ENCODE measurements at regions not wholly inside any gene's neighbourhood (a gene's known extent, or its start where the extent isn't known, plus 50 kb on each side); places are given as distances from the start of the nearest gene placed in this dataset.

DNA sequence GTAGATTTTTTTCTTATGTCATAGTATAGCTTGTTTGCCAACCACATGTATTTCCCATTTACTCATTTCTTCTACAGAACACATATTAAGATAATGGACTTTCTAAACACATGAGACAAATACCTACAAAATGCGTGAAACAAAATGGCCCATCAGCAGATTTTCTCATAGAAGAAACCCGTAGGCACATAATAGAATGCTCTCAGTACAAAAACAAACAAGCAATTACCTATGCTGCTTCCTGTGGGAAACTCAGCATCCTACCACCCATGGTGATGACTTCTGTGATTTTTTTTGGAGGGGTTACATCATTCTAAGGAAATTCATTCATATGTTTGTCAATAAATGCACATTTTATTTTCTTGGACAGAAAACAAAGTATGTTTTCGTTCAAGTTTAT is 343.6 kb downstream of the SPRY1 start:
- no peak for DNase-seq

DNA sequence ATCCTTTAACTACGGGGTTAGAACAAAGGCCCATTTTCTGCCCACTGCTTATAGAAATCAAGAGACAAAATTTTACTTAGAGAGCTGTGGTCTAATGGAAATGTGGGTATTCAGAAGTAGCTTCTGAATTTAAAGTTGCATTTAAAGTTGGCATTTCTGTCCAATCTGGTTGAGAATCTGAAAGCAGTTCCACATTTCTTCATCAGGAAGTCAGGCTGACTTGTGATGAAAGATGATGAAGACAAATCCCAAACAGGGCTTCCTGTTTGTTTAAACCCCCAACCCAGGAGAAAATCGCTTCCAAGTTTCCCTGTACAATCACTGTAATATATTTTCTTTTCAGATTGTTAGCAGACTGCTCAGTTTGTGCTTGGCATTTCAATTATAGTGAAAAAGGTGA is 345.3 kb downstream of the SPRY1 start:
- DNase-seq, result no peak

DNA sequence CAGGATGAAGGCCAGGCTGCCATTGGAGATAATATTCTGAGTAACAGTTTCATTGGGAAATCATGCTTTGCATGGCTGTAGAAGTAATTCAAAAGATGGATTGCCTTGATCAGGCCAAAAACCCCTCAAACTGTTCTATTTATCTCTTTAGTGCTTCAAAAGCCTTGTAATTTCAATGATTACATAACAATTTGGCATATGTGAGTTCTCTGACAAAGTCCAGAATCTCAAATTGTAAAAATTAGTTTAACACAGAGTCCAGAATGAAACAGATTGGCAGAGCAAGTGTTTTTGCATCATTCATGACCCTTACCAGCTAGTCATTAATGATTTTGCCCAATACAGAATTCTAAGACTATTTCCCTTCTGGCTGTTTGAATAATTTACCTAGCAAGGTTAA is 347.3 kb downstream of the SPRY1 start:
- DNase-seq, result no peak

DNA sequence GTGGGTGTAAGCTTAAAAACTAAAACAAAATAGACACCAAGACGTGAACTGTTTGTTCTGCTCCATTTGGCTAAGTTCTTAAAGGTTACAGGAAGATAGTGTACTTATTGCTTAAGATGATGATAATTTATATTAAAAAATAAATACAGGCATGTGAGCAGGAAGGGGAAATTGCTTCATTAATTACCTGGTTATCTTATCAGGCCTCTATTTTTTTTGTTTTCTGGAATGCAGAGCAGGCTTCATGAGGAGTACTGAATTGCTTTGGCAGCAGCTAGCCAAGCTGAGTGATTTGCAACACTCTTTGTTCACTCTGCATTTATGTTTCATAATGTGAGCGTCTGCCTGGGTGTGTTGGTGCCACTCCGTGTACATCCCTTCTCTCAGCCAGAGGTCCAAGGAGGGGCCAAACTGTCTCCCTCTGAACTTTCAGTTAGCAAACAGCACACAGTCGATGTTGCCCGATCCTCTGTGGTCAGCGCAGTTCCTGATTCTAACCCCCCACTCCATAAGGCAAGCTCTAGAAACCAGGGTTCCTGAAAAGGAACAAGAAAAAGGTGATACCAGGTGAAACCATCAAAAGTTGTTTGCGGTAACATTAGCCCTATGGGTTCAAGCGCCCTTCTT is 348.2 kb downstream of the SPRY1 start:
- no peak for DNase-seq

DNA sequence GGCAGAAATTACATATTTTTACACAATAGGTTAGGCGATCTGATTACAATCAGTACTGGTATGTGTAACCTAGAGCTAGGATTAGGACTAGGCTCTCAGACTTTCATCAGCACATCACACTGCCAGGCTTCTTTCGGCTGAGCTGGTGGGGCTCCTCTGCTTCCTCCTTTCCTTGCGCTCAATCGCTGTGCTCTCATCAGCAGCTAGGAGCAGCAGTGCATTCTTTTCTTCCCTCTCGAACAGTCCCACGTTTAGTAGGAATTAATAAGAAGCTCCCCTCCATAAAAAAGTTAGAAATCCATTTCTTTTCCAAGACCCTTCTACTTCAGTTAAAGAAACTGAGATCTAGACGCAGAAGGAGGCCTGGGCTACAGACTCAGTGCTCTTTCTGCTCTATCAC is 350.4 kb downstream of the SPRY1 start:
- no peak for DNase-seq

DNA sequence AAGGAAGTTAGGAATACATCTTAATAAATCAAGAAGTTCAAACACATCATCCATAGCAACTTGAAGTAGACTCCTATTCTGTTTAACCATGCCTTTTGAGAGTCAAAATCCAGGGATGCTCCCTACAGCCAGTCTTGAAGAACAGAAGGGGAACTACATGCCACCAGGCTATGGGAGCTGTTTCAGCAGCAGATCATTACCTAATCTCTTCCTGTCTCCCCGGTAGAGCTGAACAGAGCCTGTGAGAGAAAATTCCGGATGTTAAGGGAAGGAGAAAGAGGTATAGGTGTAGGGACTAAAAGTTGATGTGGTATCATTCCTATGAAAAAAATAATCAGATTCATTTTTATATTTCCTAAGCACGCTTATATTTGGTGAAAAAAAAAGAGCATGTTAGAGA is 352.2 kb downstream of the SPRY1 start:
- no peak for DNase-seq

DNA sequence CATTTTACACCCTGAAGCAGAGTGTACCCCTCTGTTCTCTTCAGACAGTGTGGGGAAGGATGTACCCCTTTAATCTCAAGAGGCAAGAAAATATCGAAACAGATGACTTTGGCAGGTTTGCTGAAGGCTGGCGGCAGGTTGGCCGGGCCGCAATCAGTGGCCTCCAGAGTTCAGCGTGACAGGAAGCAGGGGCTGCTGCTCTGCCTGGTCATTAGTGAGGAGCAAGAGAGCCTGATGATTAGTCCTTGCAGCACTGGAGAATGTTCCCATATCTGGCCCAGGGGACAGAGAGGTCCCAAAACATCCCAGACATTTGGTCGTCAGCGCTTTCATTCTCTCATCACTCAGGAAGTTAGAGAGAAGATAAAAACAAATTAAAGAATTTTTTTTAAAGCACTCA is 352.8 kb downstream of the SPRY1 start:
- DNase-seq, result no peak

DNA sequence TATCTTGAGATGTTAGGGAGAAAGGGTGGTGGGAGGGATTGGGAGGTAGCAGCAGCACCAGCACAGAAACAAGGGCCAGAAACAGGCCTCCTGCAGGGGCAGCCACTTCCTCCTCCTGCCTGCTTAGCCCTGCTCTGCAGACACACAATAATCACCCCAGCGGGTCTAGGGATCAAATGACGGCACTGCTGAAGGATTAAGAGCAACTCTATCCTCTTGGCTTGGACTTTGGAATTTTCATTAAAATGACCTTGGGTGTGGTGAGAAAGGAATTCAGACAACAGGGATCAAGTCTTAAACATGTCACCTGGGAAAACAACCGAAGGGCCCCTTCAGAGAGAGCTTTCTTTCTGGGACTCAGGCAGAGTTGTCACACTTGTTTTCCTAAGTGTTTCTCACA is 353.4 kb downstream of the SPRY1 start:
- DNase-seq, result no peak

DNA sequence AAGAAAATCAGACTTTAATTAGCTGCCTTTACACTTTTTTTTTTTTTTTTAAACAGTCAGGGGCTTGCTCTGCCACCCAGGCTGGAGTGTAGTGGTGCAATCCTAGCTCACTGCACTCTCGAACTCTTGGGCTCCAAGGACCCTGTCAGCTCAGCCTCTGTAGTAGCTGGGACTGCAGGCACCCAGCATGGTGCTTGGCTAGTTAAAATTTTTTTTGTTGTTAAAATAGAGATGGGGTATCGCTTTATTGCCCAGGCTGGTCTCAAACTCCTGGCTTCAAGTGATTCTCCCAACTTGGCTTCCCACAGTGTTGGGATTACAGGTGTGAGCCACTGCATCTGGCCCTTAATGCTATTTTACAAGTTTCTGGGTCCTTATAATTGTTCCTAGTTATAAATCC is 359.1 kb downstream of the SPRY1 start:
- DNase-seq, result no peak

DNA sequence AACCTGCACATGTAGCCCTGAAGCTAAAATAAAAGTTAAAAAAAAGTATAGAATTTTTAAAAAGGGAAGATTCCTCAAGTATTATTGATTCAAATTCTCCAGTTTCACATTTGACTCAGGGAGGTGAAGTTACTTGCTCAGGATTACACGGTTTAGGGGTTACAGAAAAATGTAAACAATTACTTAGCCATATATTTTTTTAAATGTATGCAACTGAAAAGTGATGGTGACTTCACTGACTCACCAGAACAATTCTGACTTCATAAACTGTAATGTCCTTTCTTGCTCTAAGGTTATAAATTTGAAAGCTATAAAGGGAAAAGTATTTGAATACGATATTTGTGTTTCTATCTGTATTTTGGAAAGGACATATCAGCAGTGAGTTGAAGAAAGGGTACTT is 371.2 kb downstream of the SPRY1 start:
- DNase-seq, result no peak

DNA sequence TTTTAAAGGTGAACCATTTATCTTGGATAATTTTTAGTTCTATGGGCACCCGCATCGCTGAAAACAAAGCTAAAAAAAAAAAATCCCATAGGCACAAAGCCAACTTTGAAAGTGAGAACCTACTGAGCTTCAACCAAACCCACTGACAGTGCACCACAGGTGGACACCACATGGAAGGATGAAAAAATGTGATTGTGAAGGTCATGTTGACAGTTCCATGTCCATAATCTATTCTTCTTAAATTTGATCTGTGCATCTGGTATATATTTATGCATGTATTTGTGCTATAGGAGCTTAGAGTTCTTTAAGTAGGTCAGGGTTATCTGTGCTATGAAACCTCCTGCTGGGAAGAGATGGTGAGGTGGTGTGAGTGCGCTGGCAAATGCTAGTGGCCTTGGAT is 374.3 kb downstream of the SPRY1 start:
- no peak for DNase-seq

DNA sequence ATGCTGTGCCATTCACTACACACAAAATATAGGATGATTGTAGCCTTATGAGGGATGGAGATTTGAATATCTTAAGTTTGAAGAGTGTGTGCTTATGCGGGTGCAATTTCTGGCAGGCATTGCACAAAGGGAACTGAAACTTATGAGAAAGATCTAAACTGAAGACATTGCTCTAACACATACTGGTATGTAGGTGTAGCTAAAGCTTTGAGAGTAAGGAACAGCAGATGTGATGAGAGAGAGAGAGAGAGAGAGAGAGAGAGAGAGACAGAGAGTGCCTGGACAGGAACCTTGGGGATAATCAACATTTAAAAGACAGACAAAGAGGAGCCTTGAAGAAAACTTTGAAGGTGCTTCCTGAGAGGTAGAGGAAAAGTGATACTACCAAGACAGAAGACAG is 379.7 kb downstream of the SPRY1 start:
- no peak for DNase-seq

DNA sequence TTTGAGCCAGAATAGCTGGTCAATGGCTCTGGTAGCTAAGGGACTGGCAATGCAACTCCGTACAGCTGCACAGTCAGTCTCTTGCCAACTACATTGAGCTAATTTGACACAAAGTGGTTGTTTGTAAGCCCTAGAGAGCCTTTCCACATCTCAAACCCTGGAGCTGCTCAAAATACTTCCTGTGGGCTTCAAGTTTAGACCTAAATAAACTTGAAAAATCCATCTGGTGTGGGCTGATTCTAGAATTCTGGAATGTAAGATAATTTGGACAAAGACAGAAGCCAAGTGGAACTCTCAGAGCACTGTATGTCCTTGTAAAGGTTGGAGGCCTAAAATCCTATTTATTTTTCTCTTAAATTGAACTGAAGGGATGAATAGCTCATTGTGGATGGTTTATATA is 380.8 kb downstream of the SPRY1 start:
- peak in 4 of 51 donors; percentile 2 to 9 (median 4) for DNase-seq

DNA sequence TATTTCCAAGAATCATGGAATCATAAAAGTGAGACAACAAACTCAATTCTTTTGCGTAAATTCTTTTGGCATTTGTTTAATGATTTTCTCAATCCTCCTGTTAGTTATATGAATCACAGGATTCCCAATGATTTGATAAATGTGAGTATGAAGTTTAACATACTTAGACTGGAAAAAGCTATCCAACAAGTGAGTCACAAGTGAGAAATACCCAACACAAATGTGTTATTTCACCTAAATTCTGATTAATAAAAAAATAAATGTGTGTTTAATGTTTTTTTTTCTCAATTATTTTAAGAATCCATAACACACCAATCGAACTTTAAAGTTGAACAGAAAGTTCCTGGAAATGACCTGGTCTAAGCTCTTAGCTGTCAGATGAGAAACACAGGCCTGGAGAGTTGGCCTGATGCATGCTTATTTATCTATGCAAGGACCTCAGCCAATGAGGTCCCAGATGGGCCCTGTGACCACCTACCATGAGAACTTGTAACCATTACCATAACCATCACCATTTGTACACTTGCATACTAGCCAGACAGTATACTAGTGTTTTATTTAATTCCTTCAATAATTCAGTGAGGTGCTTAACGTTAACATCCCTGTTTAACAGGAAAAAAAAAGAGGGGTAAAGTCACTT is 386.7 kb downstream of the SPRY1 start:
- DNase-seq, result no peak

DNA sequence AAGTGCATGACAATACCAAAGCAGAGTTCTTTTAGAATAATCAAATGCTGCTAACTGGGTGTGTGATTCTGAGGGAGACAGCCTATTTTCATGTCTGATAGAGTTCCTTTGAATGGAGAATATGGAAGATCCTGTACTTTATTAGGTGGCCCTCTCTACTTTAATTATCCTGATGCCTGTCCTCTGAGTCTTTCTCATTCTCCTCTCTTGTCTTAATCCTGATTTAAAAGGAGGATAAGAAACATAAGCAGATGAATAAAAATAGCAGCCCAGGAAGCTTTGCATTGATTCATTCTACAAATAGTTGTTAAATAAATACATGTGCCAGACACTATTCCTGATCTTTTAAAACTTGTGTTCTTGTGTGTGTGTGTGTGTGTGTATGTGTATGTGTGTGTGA is 387.3 kb downstream of the SPRY1 start:
- DNase-seq, result no peak

DNA sequence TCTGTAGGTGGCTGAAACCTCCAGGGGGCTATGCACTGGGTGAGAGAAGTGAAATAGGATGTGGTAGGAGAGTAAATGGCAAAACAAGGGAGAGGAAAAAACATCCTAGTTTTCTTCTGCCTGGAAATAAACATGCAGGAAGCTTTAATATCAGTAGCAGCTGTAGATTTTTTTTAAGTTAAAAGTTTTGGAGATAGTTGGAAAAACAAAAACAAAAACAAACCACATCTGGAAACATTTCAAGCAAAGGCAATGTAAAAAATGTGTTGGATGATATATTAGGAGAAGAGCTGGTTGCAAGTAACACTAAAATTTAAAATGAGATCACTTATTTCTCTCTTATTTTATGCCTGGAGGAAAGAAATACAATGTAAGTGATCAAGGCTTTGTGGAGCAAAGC is 388.0 kb downstream of the SPRY1 start:
- DNase-seq, result no peak

DNA sequence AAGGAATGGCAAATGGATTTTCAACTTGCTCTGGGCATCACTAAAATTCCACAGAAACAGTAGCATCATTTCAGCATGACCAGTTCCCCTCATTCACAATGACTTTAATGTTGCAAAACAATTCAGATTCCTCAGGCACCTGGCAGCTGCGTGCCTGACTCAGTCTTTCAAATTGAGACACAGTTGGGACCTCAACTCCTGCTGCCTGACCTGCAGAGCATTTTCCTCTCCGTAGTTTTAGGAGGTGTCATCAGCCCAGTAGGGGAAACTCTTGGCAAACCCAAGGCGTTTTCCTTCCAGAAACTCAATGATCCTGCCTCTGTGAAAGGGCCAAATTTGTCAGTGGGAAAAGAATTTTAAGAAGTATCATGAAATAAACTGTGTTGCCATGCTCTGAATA is 388.9 kb downstream of the SPRY1 start:
- peak in 1 of 51 donors; percentile 3 for DNase-seq

DNA sequence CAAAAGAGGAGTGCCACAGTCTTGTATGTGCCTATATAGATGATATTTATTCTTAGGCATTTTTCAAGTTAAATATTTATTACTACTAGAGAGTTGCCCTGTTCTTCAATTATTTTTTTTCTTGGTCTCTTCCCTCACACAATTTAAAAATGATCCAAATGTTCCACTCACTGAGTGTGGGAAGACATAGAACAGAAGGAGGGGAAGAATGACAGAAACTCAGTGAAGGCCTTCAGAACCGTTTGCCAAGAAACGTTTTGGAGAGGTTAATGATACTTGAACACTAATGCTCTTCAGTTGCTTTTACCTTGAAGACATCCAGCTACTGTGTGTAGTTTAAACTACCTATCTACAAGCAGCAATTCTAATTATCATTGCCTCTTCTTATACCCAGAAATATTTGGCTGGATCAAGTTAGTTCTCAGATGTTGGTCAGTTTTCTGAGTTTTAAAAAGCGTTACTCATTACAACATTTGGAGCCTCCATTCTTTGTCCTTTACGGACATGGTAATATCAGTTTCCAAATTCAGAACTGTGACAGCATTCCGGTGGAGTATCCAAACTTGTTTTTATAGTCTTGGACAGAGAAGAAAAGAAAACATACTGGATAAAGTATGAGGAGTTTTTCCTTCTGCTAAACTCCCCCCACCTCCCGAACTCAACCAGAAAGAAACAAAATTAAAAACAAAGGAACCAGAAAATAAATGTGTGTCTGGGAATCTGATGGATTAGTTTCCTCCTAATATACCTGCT is 389.7 kb downstream of the SPRY1 start:
- DNase-seq, result no peak

DNA sequence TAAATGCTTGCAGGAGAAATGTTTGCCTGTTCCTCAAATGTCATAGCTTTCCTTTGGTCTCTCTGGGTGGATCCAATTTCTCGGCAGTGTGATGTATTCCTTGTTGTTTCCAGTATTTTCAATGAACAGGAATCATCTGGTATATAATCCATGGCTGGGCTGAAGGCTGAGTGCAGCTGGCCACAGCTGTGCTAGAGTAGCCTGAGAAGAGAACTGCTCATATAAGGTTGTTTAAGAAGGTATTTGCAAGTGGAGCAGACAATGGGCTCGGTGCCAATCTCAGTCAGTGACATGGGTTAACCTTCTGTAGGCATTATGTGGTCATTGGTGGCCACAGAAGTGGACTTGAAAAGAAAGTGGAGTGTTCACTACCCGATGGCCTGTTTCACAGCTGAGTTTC is 390.3 kb downstream of the SPRY1 start:
- DNase-seq, result no peak

DNA sequence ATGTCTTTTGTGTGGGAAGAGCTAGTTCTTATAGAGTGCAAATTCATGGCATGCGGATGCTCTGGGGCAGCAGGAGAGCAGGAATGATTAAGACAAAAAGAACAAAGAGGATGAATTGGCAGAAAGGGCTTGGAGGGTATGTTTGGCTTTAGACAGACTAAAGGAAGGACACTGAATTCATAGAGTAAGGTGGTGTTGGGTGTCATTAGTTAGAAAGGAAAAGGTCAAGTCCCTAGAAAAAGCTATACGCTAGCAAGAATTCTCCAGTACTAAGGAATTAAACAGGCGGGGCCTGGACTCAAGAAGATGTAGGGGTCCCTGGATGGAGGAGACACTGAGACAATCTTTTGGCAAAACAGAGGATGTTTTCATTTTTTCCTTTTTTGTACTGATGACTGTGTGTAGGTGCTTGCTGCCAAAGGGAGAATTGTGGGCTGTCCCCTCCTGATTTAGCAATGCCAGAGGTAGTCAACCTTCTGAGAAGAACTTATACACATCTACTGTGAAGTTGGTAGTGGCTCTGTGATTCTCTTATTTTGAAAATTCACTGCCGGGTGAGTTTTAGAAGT is 391.0 kb downstream of the SPRY1 start:
- no peak for DNase-seq

DNA sequence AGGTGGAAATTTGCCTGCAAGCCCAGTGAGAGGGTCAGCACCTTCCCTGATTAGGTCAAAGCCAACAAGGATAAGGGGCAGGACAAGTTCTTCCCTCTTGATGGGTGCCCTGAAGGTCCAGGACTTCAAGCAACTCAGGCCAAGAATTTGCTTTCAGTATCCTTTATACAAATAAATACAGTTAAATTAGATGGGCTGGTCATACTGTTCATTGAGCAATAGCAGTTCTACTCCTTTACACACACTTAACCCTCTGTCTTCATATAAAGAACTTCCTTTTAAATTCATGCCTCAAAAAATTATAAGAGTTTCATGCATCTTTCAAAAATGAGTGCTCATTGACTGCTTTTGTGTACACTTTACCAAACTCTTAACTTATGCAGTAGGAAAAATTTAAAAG is 392.0 kb downstream of the SPRY1 start:
- DNase-seq, result no peak

DNA sequence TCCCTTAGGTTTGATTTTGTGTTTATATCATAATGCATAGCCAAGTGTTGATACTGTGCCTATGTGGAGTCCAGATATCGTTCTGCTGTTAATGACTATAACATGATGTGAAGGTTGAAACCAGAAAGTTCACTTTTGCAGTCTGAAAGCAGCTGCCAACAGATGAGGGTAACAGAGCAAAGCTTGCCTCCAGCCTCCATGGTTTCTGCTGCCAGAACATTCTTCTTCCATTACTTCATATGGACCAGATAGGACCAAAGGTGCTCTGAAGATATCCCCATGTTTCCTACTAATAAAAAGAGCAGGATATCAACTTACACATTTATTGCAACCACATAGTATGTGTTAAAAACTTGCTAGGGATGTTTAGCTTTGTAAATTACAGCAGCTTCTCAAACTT is 394.1 kb downstream of the SPRY1 start:
- no peak for DNase-seq

Measured in hypothalamus (tissue), 51 donors.